ENCODE measurements at regions not wholly inside any gene's neighbourhood (a gene's known extent, or its start where the extent isn't known, plus 50 kb on each side); places are given as distances from the start of the nearest gene placed in this dataset.

- Histone ChIP-seq H3K9me3 (ENCODE audit: control insufficient read depth, low read depth, low read length) (no peaks in the 10 kb centered on the region), H4K8ac (replicated peaks; ENCODE audit: insufficient read length, low read depth, low read length) (no peak overlapping the region), H2BK5ac (ENCODE audit: insufficient read length, low read length) (no peak overlapping the region), H3K4me1 (ENCODE audit: insufficient read depth, low read length) (no peaks in the 10 kb centered on the region), H3K9ac (ENCODE audit: extremely low read depth, insufficient read length, low read length) (no peak overlapping the region), H3K14ac (ENCODE audit: insufficient read depth, low read length) (no peak overlapping the region), H3K27ac (ENCODE audit: insufficient read length, low read depth, low read length) (no peak overlapping the region), H3K79me1 (ENCODE audit: insufficient read depth, low read depth, low read length, poor library complexity, severe bottlenecking) (no peaks in the 10 kb centered on the region), H3K4me2 (ENCODE audit: insufficient read depth, insufficient read length, low read length) (no peak overlapping the region), H3K23me2 (ENCODE audit: insufficient read length, low read depth, low read length, poor library complexity, severe bottlenecking) (no peaks in the 10 kb centered on the region), H3K23ac (ENCODE audit: insufficient read length, low read depth, low read length) (no peak overlapping the region), H2AK5ac (ENCODE audit: insufficient read length, low read length) (no peak overlapping the region), H2AFZ (ENCODE audit: low read length) (no peak overlapping the region), H2BK15ac (ENCODE audit: low read depth, low read length) (no peak overlapping the region), H4K20me1 (ENCODE audit: control insufficient read depth, insufficient read depth, insufficient read length) (no peaks in the 10 kb centered on the region), H3K56ac (ENCODE audit: insufficient read length, low read depth, low read length) (no peak overlapping the region), H2BK20ac (ENCODE audit: low read depth, low read length, poor library complexity, severe bottlenecking) (no peak overlapping the region), H3K18ac (ENCODE audit: insufficient read length, low read depth, low read length) (no peak overlapping the region), H3K79me2 (ENCODE audit: insufficient read depth, low read length) (no peaks in the 10 kb centered on the region), H2BK120ac (ENCODE audit: low read depth, low read length, poor library complexity, severe bottlenecking) (no peak overlapping the region), H3T11ph (ENCODE audit: low read length) (no peak overlapping the region), H3K27me3 (ENCODE audit: insufficient read depth, low read length) (no peaks in the 10 kb centered on the region), H4K5ac (ENCODE audit: insufficient read length, low read depth, low read length) (no peak overlapping the region), H4K91ac (ENCODE audit: insufficient read length, low read depth, low read length) (no peak overlapping the region), H2BK12ac (ENCODE audit: insufficient read length, low read depth, low read length) (no peak overlapping the region), H3K4ac (ENCODE audit: low read depth, low read length) (no peak overlapping the region)
- Mint-ChIP-seq H3K27me3 (ENCODE audit: low read depth) (peaks cover 12% of the 10 kb centered on the region), H3K4me1 (peaks cover 10 to 20% of the 10 kb centered on the region in 2 experiments), H3K27ac (no peak overlapping the region), H3K9me3 (no peaks in the 10 kb centered on the region; a peak in 1 of 5 replicates), H3K4me3 (no peak overlapping the region), H3K36me3 (ENCODE audit: insufficient read depth in 1 of 3, low read depth in 3 of 3) (no peaks in the 10 kb centered on the region; a peak in 1 of 7 replicates)
- no peak for DNase-seq
- no CpG with 5 or more reads among the region's 4 CpGs for WGBS (ENCODE audit: extremely low coverage, insufficient read length, low lambda C conversion rate)
- TF ChIP-seq CTCF (conservative IDR thresholded peaks at IDR 0.05), result no peak
Measured at GRCh38 chr15:66925721-66926120, 139.7 kb upstream of the SMAD3 start.

Data from H9 (cell line).